Liver (tissue), 3 donors: ENCODE measurements at regions not wholly inside any gene's neighbourhood (a gene's known extent, or its start where the extent isn't known, plus 50 kb on each side); places are given as distances from the start of the nearest gene placed in this dataset.

Source experiments
- ATF3 ChIP-seq: IDR thresholded peaks from 2 replicates; pipeline ENCODE4 v1.6.1; 2016; ENCODE audit warnings: antibody characterized with exemption
- CTCF ChIP-seq: fragments of 150-350 bp; IDR thresholded peaks from 2 replicates; pipeline ENCODE4 v1.5.1; 2017; ENCODE audit warnings: improper control_type of control experiment, low read depth, low read length; ENCODE audit not compliant: missing input control
- EGR1 ChIP-seq, 2 donors: IDR thresholded peaks; 2 replicates each; pipeline ENCODE4 v1.6.1; 2016 to 2018; ENCODE audit warnings: antibody characterized with exemption in 2 of 2, low read depth in 2 of 2
- GABPA ChIP-seq, 2 donors: IDR thresholded peaks in 1 of 2; conservative IDR thresholded peaks in 1 of 2; 2 replicates each; pipeline ENCODE4 v1.6.1; 2016; ENCODE audit warnings: antibody characterized with exemption in 2 of 2, mild to moderate bottlenecking in 1 of 2, moderate library complexity in 1 of 2
- HNF4G ChIP-seq: IDR thresholded peaks from 2 replicates; pipeline ENCODE4 v1.6.1; 2016; ENCODE audit warnings: antibody characterized with exemption
- JUND ChIP-seq, 2 donors: IDR thresholded peaks; 2 replicates each; pipeline ENCODE4 v1.6.1; 2016; ENCODE audit warnings: antibody characterized with exemption in 2 of 2
- MAX ChIP-seq: IDR thresholded peaks from 2 replicates; pipeline ENCODE4 v1.6.1; 2016; ENCODE audit warnings: antibody characterized with exemption
- RAD21 ChIP-seq, 2 donors: IDR thresholded peaks; 2 replicates each; pipeline ENCODE4 v1.6.1; 2016; ENCODE audit warnings: antibody characterized with exemption in 2 of 2, mild to moderate bottlenecking in 2 of 2
- REST ChIP-seq: IDR thresholded peaks from 2 replicates; pipeline ENCODE4 v1.6.1; 2016; ENCODE audit warnings: antibody characterized with exemption, mild to moderate bottlenecking
- TAF1 ChIP-seq: conservative IDR thresholded peaks from 2 replicates; pipeline ENCODE4 v1.6.1; 2016; ENCODE audit warnings: antibody characterized with exemption, mild to moderate bottlenecking
- YY1 ChIP-seq: IDR thresholded peaks from 2 replicates; pipeline ENCODE4 v1.6.1; 2016; ENCODE audit warnings: antibody characterized with exemption, mild to moderate bottlenecking
- ZBTB33 ChIP-seq: IDR thresholded peaks from 2 replicates; pipeline ENCODE4 v1.6.1; 2016; ENCODE audit warnings: antibody characterized with exemption
- donor health status: healthy.
- donor health status: healthy.

GRCh38 chr10:71092812-71093401 is 119.5 kb upstream of the UNC5B start:
- no peak for TF ChIP-seq MAX
- TF ChIP-seq GABPA (IDR thresholded peaks at IDR 0.05 in 1 of 2, conservative IDR thresholded peaks at IDR 0.05 in 1 of 2) = no peak
- TF ChIP-seq CTCF = no peak
- TF ChIP-seq REST = no peak
- no peak for TF ChIP-seq ATF3
- TF ChIP-seq RAD21 (IDR thresholded peaks at IDR 0.05) = no peak
- no peak for TF ChIP-seq TAF1
- TF ChIP-seq ZBTB33 = no peak
- no peak for TF ChIP-seq JUND (IDR thresholded peaks at IDR 0.05)
- TF ChIP-seq HNF4G = no peak
- TF ChIP-seq YY1 = no peak
- TF ChIP-seq EGR1 (IDR thresholded peaks at IDR 0.05; ENCODE audit: low read depth in 2 of 2) = no peak
